Posterior cingulate gyrus (tissue), 11 donors: ENCODE measurements at regions not wholly inside any gene's neighbourhood (a gene's known extent, or its start where the extent isn't known, plus 50 kb on each side); places are given as distances from the start of the nearest gene placed in this dataset.
A peak's percentile ranks its signal among the peaks of the same experiment; 100 is the strongest.

Source experiments
- DNase-seq, 10 donors: peaks; one replicate each; pipeline versions ENCODE4 v3.0.0 to v3.0.0-alpha.2; 2020 to 2021; ENCODE audit warnings: mixed read lengths in 3 of 10
- intact Hi-C: fragments of 100-400 bp; cut with DNase I; formaldehyde crosslinking; loops from one replicate; pipeline ENCODE4 v1.15.1; 2023

GRCh38 chr5:133702791-133703770, 90.7 kb upstream of the FSTL4 start:
- intact Hi-C loops, result no loop called here
- no peak for DNase-seq

DNA sequence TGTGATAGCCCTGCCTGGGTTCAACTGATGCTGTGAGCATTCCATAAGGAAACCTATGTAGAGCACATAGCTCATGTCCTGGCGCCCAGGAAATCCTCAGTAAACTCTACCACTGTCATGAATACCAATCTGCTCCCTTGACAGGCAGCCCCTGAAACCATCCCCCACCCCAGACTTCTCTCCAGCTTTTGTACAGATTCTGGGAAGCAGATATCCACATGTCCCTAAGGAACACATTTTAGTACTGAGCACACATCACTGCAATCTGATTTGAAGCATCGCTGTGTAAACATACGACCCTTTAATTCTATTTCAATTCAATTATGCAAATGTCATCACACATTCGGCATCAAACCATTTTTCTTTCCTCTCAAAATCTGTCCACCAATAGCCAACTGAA, 89.5 kb upstream of the FSTL4 start:
- no peak for DNase-seq
- intact Hi-C loops, result no loop called here

DNA sequence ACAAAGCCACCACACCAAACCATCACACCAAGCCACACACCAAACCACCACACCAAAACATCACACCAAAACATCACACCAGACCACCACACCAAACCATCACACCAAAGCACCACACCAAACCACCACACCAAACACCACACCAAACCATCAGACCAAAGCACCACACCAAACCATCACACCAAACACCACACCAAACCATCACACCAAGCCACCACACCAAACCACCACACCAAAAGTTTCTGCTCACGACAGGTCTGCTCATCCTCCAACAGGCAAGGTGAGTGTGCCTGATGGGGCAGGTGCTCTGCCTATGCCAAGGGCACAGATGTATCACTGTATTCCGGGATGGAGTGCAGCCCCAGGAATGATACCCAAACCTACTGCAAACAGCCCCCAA, 87.9 kb upstream of the FSTL4 start:
- intact Hi-C loops, result no loop called here
- DNase-seq, result no peak

DNA sequence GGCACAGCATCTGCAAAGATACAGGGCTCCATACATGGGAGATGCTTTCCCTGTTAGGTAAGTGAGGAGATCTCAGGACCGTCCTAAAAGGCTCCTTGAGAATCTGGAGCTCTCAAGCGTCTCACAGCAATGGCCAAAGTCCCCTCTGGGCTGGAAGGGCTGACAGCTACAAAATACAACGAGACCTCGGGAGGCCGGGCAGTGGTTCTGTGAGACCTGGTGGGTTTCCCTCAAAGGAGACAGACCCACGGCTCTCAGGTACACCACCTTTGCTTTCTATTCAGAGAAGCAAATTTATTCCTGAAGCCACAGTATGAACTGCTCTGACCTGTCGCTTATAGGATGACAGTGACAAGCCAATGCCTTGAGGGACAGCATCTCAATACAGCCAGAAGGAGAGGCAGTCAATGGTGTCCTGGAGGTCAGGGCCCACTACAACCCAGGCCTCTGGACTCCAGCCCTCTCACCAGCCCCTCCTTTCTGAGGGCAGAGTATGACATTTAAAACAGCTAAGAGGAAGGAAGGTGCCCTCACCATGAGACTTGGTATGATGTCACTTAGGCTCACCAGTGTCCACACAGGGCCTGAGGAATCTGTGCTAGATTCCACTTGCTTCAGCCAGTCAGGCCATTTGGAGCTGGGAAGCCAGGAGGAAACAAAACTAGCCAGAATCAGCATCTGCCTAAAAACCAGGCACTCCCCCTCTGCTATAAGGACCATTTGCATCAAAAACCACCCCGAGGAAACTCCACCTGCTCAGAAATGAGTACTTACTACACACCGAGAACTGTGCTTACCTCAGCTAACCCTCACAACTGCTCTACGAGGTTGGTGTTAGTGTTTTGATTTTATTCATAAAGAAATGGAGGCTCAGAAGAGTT, 86.5 kb upstream of the FSTL4 start:
- no peak for DNase-seq
- intact Hi-C loops, result no loop called here

GRCh38 chr5:133698259-133698554, 85.9 kb upstream of the FSTL4 start:
- intact Hi-C loops, result no loop called here
- DNase-seq, result no peak

GRCh38 chr5:133697536-133698258, 85.4 kb upstream of the FSTL4 start:
- DNase-seq, result no peak
- intact Hi-C loops, result no loop called here

DNA sequence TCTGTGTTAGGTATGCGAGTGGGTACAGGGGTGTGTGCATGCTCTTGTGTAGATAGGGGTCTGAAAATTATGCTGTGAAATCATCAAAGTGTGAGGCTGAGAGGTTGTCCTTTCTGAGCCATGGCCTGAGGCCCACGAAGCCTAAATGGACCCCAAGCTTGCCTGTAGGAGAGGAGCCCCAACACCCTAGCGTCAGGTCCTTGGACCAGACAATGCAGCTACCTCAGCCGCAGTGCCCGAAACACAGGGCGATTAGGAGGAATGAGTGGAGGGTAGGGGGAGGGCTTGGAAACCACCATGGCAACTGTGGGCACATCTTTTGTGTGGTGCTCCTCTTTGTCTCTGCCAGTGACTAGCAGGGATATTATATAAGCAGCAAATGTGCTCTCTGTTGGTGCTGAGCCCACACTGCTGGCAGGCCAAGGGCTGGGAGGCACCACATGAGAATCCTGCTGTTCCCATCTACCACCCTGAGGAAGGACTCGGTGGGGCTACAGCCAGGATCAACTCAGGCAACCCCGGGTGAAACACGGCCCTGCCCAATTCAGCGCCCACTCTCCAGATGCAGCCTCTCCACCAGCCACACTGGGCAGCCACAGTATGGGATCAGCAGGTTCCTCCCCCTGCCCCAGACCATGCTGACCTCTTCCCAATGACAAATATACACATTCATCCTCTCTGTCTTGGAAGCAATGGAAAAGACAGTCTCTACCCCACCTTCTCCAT, 84.6 kb upstream of the FSTL4 start:
- intact Hi-C loops, result no loop called here
- DNase-seq, result peak; percentile 20 to 90 (median 49)

DNA sequence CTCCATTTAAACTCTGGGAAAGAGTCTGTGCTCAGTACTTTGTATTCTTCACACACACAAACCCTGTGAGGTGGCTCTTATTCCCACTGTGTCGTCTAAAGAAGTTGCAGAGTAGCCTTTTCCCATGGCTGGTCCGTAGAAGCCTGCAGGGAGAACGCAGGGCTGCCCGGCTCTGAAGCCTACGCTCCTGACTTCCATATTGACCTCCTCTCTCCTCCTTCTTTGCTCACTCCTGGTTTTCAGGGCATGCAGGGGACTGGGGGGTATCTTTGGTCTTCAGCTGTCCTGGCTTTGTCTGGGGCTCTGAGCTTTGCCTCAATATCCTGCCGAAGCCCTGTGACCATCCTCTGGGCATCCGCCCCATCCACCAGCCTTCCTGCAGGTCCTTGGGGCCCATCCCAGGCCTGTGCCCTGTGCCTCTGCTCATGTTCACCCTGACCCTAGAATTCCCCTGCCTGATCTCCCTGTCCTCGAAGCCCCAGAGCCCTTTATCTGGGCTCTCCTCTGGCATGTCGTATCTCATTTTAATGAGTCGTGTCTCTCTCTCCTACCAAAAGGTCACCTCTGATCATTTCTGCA, 83.8 kb upstream of the FSTL4 start:
- intact Hi-C loops, result no loop called here
- DNase-seq, result no peak

DNA sequence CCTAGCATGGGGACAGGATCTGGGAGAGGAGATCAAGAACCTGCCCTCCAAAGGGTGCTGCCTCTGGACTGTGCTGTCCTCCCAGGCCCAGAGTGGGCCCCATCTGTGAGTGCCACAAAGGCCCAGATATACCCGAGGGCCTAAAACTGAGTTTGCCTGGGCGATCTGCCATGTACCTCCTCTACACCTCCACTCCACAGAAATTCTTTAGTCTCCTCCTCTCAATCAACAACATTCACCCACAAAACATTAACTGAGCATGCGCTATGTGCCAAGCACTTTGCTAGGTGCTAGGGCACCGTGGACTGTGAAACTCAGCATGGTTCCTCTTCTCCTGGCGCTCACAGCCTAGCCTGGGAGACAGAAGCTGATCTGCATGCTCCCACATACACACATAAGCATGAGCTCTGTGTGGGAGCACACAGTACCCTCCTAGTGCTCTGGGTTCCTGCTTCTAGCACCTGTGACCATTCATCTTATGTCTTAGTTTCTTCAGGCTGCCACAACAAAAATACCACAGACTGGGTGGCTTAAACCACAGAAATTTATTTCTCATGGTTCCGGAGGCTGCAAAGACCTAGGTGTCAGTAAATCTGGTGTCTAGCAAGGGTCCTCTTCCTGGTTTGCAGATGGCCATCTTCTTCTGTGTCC, 82.0 kb upstream of the FSTL4 start:
- intact Hi-C loops, result no loop called here
- no peak for DNase-seq

DNA sequence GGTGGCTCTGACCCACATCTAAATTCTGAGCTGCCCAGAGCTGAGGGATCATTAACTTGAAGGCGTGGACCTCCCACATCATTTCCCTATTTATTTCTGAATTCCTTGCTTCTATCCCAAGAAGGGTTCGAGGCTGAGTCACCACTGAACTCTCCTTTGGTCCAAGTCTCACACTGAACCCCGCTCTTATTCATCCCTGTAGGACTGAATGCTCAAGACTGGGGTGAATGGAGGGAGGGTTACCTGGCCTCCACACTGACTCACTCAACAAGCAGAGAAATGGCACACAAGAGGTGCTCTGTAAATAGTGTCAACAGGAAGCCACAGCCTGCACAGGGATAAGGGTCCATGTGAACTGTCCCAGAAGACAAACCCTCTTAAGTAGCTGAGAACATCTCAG, 79.1 kb upstream of the FSTL4 start:
- intact Hi-C loops, result no loop called here
- DNase-seq, result no peak

DNA sequence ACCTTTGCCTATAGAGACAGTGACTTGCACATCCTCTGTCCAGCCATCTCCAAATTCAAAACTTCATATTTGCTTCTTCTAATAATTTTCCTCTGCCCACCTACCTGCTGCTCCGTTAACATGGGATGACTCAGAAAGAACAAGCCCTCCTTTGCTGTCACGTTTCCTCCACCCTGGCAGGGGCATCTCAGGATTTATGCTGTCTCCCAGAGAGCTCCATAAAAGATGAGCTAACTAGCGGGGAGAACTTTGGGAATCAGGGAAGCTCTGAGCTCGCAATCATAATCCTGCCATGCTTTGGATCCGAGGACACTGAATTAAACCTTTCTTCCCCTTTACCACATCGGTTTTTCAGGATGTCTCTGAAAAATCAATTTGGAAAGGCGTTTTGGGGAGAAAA, 78.4 kb upstream of the FSTL4 start:
- no peak for DNase-seq

DNA sequence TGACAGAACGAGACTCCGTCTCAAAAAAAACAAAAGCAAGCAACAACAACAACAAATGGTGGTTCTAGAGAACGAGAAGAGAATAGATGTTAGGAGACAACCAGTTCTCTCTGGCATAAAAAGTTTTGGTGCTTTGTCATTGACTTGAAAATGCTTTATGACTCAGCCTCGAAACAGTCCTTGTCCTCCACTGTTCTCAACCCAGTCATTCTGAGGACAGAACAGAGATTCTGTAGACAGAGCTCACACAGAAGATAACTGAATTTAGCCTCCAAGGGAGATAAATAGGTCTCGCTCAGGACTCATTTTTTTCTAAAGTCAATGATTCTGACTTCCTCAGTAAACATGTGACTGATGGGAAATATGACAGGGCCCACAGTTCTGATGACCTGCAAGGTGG, 76.0 kb upstream of the FSTL4 start:
- intact Hi-C loops, result no loop called here
- no peak for DNase-seq

More for the DNA sequence above, 78.4 kb upstream of the FSTL4 start:
- intact Hi-C loops, result no loop called here

GRCh38 chr5:133687212-133688061, 75.1 kb upstream of the FSTL4 start:
- intact Hi-C loops, result no loop called here
- DNase-seq, result no peak

DNA sequence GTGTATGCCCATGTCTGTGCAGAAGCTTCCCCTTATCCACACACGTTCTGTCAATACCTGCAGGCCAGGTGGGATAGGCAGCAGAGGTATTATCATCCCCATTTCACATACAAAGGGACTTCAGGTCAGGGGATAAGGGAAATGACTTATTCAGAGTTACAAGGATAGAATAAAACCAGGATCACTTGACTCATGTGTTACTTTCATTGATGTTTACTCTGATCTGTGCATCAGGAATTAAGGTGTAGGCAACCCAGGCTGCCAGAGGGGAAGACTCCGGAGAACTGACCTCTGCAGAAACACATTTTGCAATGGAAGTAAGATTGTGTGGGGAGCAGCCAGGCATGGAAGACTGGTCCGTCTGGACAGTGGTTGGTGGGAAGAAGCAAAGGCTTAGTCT, 74.2 kb upstream of the FSTL4 start:
- no peak for DNase-seq
- intact Hi-C loops, result no loop called here

GRCh38 chr5:133685402-133686018, 73.2 kb upstream of the FSTL4 start:
- intact Hi-C loops, result no loop called here
- no peak for DNase-seq

- intact Hi-C loops, result no loop called here
- no peak for DNase-seq
These were observed 71.6 kb upstream of the FSTL4 start for GRCh38 chr5:133683646-133684596.

DNA sequence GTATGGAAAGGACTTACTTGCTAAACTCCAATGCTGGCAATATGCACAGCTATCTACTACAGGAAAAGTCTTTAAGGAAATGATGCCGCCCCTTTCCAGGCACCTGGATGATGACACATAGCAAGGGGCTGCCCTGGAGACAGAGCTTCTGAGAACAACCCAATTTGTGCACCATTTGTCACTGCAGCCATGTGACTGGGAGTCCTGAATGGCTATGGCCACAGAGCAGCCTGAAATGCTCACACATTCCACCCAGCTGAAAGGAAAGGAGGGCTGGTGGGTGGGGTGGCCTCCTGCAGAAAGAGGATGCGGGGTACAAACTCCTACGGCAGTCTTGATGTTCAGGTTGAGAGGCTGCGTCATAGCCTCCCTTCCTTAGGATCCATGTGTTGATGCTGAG, 70.1 kb upstream of the FSTL4 start:
- no peak for DNase-seq
- intact Hi-C loops, result no loop called here
